Stimulated activated effector memory CD8-positive, alpha-beta T cell treated with anti-CD3 and anti-CD28 coated beads, Interleukin-12 subunit alpha, Interleukin-12 subunit beta, amount 100 ng/mL, for 72 hours (primary cell): ENCODE measurements at regions not wholly inside any gene's neighbourhood (a gene's known extent, or its start where the extent isn't known, plus 50 kb on each side); places are given as distances from the start of the nearest gene placed in this dataset.
"Not testable (repeated sequence)": the region's sequence is repeated elsewhere in the genome, so short reads cannot be mapped to it uniquely, and the experiment has no call there.

ENCODE experiments used
- ATAC-seq: fragments of 150-1000 bp; cut with Tn5 transposase; 2 replicates; pipeline ENCODE4 v1.10.0; 2021
- DNase-seq, 2 donors: peaks; one replicate each; pipeline ENCODE4 v3.0.0; 2021 to 2022; ENCODE audit warnings: low spot score in 2 of 2
- H3K27ac Mint-ChIP-seq: one replicate; pipeline ENCODE4 v1.8.0; 2022; ENCODE audit warnings: mild to moderate bottlenecking, mixed read lengths
- H3K36me3 Mint-ChIP-seq: one replicate; pipeline ENCODE4 v1.8.0; 2022; ENCODE audit warnings: mild to moderate bottlenecking, mixed read lengths
- H3K4me1 Mint-ChIP-seq: one replicate; pipeline ENCODE4 v1.8.0; 2022; ENCODE audit warnings: mixed read lengths
- H3K4me3 Mint-ChIP-seq: one replicate; pipeline ENCODE4 v1.8.0; 2022; ENCODE audit warnings: mild to moderate bottlenecking, mixed read lengths
- H3K9me3 Mint-ChIP-seq: one replicate; pipeline ENCODE4 v1.8.0; 2022; ENCODE audit warnings: mixed read lengths

DNA sequence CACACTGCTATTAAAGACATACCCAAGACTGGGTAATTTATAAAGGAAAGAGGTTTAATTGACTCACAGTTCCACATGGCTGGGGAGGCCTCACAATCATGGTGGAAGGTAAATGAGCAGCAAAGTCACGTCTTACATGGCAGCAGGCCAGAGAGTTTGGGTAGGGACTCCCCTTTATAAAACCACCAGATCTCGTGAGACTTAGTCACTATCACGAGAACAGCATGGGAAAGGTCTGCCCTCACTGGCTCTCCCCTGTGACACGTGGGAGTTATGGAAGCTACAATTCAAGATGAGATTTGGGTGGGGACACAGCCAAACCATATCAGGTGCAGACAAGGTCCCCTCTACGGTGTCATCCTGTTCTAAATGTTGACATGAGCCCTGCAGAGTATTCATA, 332.5 kb downstream of the QKI start:
- not testable (repeated sequence) for H3K36me3 Mint-ChIP-seq, H3K9me3 Mint-ChIP-seq, H3K27ac Mint-ChIP-seq, DNase-seq, H3K4me3 Mint-ChIP-seq, ATAC-seq
- H3K4me1 Mint-ChIP-seq, result peaks cover 17% of the 10 kb centered on the region

- Mint-ChIP-seq H3K4me3 (no peak overlapping the region), H3K9me3 (no peaks in the 10 kb centered on the region), H3K4me1 (peaks cover 8% of the 10 kb centered on the region), H3K27ac (no peak overlapping the region), H3K36me3 (peaks cover 2% of the 10 kb centered on the region)
- ATAC-seq (no peak), DNase-seq (peak in 1 of 2 donors; percentile 2)
Observed at GRCh38 chr6:163745536-163746400, 331.2 kb downstream of the QKI start.

DNA sequence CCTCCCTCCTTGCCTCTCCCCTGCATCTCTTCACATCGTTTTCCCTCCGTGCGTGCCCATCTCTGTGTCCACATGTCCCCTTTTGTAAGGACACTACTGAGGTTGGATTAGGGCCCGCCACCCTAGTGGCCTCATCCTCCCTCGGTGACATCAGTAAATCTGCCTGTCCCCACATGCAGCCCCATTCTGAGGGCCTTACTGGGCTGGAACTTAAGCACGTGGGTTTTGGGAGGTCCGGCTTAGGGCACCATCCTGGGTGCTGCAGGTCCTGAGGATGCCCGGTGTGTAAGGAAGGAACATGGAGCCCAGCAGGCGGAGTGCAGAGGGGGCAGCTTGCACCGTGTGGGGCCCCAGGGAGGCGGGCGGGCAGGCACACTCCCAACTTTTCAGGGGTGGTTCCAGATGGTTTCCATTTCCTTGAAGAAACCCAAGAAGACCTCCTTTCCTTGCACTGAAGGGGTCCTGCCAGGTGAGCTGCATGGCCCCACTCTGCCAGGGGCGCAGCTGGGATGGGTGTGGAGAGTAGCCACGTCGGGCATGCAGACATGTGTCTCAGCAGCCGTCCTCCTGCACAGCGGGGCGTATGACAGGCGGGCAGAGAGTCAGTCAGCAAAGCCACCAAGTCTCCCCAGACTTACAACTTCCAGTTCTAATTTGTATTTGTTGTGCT, 329.9 kb downstream of the QKI start:
- H3K9me3 Mint-ChIP-seq, result no peaks in the 10 kb centered on the region
- no peaks in the 10 kb centered on the region for H3K4me1 Mint-ChIP-seq
- no peak overlapping the region for H3K4me3 Mint-ChIP-seq
- H3K27ac Mint-ChIP-seq, result no peak overlapping the region
- DNase-seq (no peak), ATAC-seq (no peak)
- H3K36me3 Mint-ChIP-seq, result no peaks in the 10 kb centered on the region

DNA sequence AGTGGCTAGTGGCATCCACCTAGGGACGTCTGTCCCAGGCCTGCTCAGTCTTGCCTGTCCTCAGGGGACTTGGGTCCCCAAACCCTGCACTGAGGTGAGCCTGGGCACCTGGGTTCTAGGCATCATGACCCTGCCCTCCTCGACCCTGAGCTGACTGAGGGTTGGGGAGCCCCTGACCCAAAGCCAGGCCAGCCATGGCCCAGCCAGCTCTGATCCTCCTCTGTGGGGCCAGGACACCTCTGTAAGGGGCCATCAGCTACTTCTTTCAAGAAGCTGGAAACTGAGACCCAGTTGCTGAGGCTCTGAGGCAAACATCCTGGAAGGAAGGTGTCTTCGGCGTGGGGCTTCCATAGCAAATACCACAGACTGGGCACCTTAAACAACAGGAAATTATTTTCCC, 329.3 kb downstream of the QKI start:
- ATAC-seq, result peak; percentile 33
- Mint-ChIP-seq H3K9me3 (no peaks in the 10 kb centered on the region), H3K4me1 (no peaks in the 10 kb centered on the region), H3K4me3 (no peak overlapping the region), H3K36me3 (no peaks in the 10 kb centered on the region), H3K27ac (no peak overlapping the region)
- DNase-seq, result no peak

DNA sequence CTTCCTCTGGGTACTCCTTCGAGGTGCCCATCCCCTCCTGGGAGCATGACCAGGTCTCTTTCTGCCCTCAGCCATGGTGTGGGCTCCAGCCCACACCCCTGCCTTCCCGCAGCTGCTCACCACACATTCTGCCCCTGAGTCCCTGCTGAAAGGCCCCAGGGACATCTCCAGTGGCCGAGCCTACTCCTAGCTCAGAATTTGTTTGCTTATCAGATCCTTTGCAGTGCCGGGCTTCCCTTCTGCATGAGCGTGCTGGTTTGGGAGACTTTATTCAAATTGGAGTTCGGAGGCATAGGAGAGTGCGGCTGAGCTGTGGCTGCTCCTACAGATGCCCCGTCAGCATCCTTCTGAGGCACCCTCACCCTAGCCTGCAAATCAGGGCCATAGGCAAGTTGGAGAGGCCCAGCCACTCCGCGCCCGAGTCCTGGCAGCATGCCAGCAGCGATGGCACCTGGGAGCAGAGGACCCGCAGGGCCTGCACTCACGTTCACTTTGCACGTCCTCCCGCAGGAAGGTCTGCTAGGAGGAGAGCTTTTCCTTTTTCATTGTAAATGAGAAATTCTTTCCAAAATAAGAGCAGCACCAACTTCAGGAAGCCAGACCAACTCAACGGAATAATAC, 327.3 kb downstream of the QKI start:
- no peaks in the 10 kb centered on the region for H3K36me3 Mint-ChIP-seq
- H3K9me3 Mint-ChIP-seq, result no peaks in the 10 kb centered on the region
- H3K4me3 Mint-ChIP-seq, result no peak overlapping the region
- H3K27ac Mint-ChIP-seq, result no peak overlapping the region
- no peak for ATAC-seq
- DNase-seq, result no peak
- H3K4me1 Mint-ChIP-seq, result no peaks in the 10 kb centered on the region

GRCh38 chr6:163741342-163741741, 326.8 kb downstream of the QKI start:
- ATAC-seq, result no peak
- H3K4me1 Mint-ChIP-seq, result no peaks in the 10 kb centered on the region
- no peak for DNase-seq
- no peak overlapping the region for H3K27ac Mint-ChIP-seq
- no peak overlapping the region for H3K4me3 Mint-ChIP-seq
- no peaks in the 10 kb centered on the region for H3K36me3 Mint-ChIP-seq
- no peaks in the 10 kb centered on the region for H3K9me3 Mint-ChIP-seq

- no peak overlapping the region for H3K27ac Mint-ChIP-seq
- no peak for DNase-seq
- no peak for ATAC-seq
Observed at GRCh38 chr6:163739966-163740365, 325.4 kb downstream of the QKI start.

GRCh38 chr6:163739408-163739725, 324.8 kb downstream of the QKI start:
- Mint-ChIP-seq H3K27ac (no peak overlapping the region), H3K4me1 (no peaks in the 10 kb centered on the region), H3K9me3 (no peaks in the 10 kb centered on the region), H3K36me3 (no peaks in the 10 kb centered on the region), H3K4me3 (no peak overlapping the region)
- no peak for DNase-seq
- ATAC-seq, result no peak

More at GRCh38 chr6:163739966-163740365, 325.4 kb downstream of the QKI start:
- Mint-ChIP-seq H3K9me3 (no peaks in the 10 kb centered on the region), H3K4me1 (no peaks in the 10 kb centered on the region), H3K36me3 (no peaks in the 10 kb centered on the region), H3K4me3 (no peak overlapping the region)

GRCh38 chr6:163738725-163739407, 324.3 kb downstream of the QKI start:
- Mint-ChIP-seq H3K36me3 (no peaks in the 10 kb centered on the region), H3K4me1 (no peaks in the 10 kb centered on the region), H3K4me3 (no peak overlapping the region), H3K9me3 (no peaks in the 10 kb centered on the region), H3K27ac (no peak overlapping the region)
- ATAC-seq, result no peak
- no peak for DNase-seq

GRCh38 chr6:163738304-163738703, 323.8 kb downstream of the QKI start:
- ATAC-seq (no peak), DNase-seq (no peak)
- no peaks in the 10 kb centered on the region for H3K4me1 Mint-ChIP-seq
- no peak overlapping the region for H3K4me3 Mint-ChIP-seq
- no peaks in the 10 kb centered on the region for H3K36me3 Mint-ChIP-seq
- no peaks in the 10 kb centered on the region for H3K9me3 Mint-ChIP-seq
- H3K27ac Mint-ChIP-seq, result no peak overlapping the region

- Mint-ChIP-seq H3K36me3 (no peaks in the 10 kb centered on the region), H3K4me3 (no peak overlapping the region), H3K27ac (no peak overlapping the region), H3K9me3 (no peaks in the 10 kb centered on the region), H3K4me1 (no peaks in the 10 kb centered on the region)
- no peak for DNase-seq
- ATAC-seq, result no peak
Observed at GRCh38 chr6:163735076-163735475, 320.6 kb downstream of the QKI start.

GRCh38 chr6:163733061-163733460, 318.5 kb downstream of the QKI start:
- no peaks in the 10 kb centered on the region for H3K9me3 Mint-ChIP-seq
- DNase-seq, result no peak
- no peak for ATAC-seq
- no peak overlapping the region for H3K27ac Mint-ChIP-seq
- no peaks in the 10 kb centered on the region for H3K36me3 Mint-ChIP-seq
- no peak overlapping the region for H3K4me3 Mint-ChIP-seq
- no peaks in the 10 kb centered on the region for H3K4me1 Mint-ChIP-seq

DNA sequence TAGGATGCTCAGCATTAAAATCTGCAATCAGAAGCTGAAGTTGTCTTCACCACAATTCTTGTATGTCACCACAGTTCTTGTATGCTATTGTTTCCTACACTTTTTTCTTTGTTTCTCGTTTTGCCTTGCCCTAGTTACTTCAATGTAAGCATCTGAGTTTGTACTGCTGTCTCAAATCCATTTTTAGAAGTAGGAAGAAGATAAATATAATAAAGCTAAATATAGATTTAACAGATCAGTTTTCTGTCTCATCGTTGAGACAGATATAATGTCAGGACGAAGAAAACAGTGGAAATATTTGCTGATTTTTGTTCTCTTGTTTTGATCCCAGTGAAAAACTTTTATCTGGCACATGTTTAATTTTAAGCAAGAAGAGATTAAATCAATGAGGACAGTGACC, 318.0 kb downstream of the QKI start:
- no peak overlapping the region for H3K27ac Mint-ChIP-seq
- H3K36me3 Mint-ChIP-seq, result no peaks in the 10 kb centered on the region
- H3K4me1 Mint-ChIP-seq, result no peaks in the 10 kb centered on the region
- H3K9me3 Mint-ChIP-seq, result no peaks in the 10 kb centered on the region
- DNase-seq, result no peak
- ATAC-seq, result no peak
- no peak overlapping the region for H3K4me3 Mint-ChIP-seq

DNA sequence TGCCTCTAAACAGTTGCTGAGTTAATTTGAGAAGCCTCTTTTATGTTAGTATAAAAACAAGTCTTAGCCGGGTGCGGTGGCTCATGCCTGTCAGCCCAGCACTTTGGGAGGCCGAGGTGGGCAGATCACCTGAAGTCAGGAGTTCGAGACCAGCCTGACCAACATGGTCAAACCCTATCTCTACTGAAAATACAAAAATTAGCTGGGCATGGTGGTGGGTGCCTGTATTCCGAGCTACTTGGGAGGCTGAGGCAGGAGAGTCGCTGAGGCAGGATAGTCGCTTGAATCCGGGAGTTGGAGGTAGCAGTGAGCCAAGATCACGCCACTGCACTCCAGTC, 317.5 kb downstream of the QKI start:
- H3K4me1 Mint-ChIP-seq, H3K4me3 Mint-ChIP-seq, H3K27ac Mint-ChIP-seq: not testable (repeated sequence)

GRCh38 chr6:163731215-163732013, 316.9 kb downstream of the QKI start:
- no peaks in the 10 kb centered on the region for H3K4me1 Mint-ChIP-seq
- H3K36me3 Mint-ChIP-seq, result no peaks in the 10 kb centered on the region
- no peaks in the 10 kb centered on the region for H3K9me3 Mint-ChIP-seq
- peak; percentile 25 for ATAC-seq
- no peak for DNase-seq
- H3K4me3 Mint-ChIP-seq, result no peak overlapping the region
- no peak overlapping the region for H3K27ac Mint-ChIP-seq

More for the DNA sequence above, 317.5 kb downstream of the QKI start:
- not testable (repeated sequence) for H3K36me3 Mint-ChIP-seq, ATAC-seq, DNase-seq, H3K9me3 Mint-ChIP-seq
